Vagina (tissue), 2 donors: ENCODE measurements at regions not wholly inside any gene's neighbourhood (a gene's known extent, or its start where the extent isn't known, plus 50 kb on each side); places are given as distances from the start of the nearest gene placed in this dataset.

Experiments used
- POLR2A ChIP-seq, 2 donors: fragments of 450-650 bp; IDR thresholded peaks; one replicate each; pipeline ENCODE4 v1.6.1; 2017; ENCODE audit warnings: antibody characterized with exemption in 2 of 2, mild to moderate bottlenecking in 2 of 2, moderate library complexity in 2 of 2
- TF ChIP-seq, protein P1 (sequence below), 3 experiments: fragments of 450-650 bp in 2 of 3; fragments of 200-600 bp in 1 of 3; sonication (generic) in 1 of 3; IDR thresholded peaks; one replicate each; pipeline ENCODE4 v1.5.1; 2017 to 2019; ENCODE audit warnings: antibody characterized with exemption in 3 of 3, mild to moderate bottlenecking in 2 of 3, moderate library complexity in 2 of 3

DNA sequence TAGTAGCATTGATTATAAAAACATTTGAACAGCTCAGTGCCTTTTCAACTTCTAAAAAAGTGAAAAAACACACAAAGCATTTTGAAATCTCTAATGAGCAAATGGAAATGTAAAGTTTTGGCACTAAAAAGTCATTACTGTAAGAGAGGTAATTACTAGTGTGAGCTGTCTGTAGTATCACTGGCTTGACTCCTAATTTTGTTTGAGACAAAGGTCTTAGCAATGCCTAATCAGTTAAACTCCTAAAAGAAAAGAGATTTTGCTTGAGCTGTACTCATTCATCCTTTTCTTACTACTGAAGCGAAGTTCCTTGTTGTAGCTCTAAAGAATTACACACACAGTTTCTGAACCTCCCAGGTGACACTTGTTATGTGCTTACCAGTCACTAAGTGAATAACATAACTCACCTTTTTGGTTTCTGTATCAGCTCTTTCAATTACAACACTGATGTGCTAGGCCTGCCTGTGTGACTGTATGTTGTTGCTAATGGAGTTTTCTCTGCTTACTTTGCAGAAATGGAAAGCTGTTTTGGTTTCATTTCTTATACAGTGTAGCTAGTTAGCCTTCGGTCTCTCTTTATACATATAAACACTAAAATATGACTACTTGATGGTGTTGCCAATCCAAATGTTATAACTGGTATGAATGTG lies 924.4 kb upstream of the TENM4 start:
- TF ChIP-seq POLR2A (IDR thresholded peaks at IDR 0.05) = no peak
- TF ChIP-seq, protein P1, sequence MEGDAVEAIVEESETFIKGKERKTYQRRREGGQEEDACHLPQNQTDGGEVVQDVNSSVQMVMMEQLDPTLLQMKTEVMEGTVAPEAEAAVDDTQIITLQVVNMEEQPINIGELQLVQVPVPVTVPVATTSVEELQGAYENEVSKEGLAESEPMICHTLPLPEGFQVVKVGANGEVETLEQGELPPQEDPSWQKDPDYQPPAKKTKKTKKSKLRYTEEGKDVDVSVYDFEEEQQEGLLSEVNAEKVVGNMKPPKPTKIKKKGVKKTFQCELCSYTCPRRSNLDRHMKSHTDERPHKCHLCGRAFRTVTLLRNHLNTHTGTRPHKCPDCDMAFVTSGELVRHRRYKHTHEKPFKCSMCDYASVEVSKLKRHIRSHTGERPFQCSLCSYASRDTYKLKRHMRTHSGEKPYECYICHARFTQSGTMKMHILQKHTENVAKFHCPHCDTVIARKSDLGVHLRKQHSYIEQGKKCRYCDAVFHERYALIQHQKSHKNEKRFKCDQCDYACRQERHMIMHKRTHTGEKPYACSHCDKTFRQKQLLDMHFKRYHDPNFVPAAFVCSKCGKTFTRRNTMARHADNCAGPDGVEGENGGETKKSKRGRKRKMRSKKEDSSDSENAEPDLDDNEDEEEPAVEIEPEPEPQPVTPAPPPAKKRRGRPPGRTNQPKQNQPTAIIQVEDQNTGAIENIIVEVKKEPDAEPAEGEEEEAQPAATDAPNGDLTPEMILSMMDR (IDR thresholded peaks at IDR 0.05) = no peak
